ENCODE measurements at regions not wholly inside any gene's neighbourhood (a gene's known extent, or its start where the extent isn't known, plus 50 kb on each side); places are given as distances from the start of the nearest gene placed in this dataset.
"Not testable (repeated sequence)": the region's sequence is repeated elsewhere in the genome, so short reads cannot be mapped to it uniquely, and the experiment has no call there.

DNA sequence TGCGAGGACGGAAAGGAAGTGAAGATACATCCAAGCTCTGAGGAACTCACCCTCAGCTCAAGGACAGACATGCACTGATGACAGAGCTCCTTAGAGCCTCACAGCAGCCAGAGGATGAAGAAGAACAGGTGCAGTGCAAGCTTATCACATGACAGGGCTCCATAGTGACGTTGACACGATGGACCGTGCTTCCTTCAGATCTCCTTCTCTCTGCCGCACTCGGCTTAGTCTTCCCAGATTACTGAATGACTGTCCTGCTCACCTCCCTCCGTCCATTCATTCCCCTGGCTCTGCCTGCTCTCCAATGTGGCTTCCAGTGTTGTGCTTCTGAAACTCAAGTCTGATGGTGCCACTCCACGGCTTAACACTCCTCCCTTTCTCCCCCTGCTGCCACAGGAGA, 161.5 kb upstream of the PFKP start:
- Mint-ChIP-seq H3K27ac (no peak overlapping the region), H3K4me1 (ENCODE audit: low read depth) (no peaks in the 10 kb centered on the region), H3K36me3 (ENCODE audit: low read depth) (no peaks in the 10 kb centered on the region), H3K4me3 (no peak overlapping the region), H3K9me3 (no peaks in the 10 kb centered on the region), H3K27me3 (ENCODE audit: insufficient read depth) (peaks cover 19% of the 10 kb centered on the region)
- TF ChIP-seq CTCF (IDR thresholded peaks at IDR 0.05): no peak
- no peak for DNase-seq

- Mint-ChIP-seq H3K9me3 (no peaks in the 10 kb centered on the region), H3K27ac (no peak overlapping the region), H3K36me3 (ENCODE audit: low read depth) (no peaks in the 10 kb centered on the region), H3K27me3 (ENCODE audit: insufficient read depth) (peaks cover 30% of the 10 kb centered on the region), H3K4me1 (ENCODE audit: low read depth) (no peaks in the 10 kb centered on the region; the same call in 1 of the 2 replicates), H3K4me3 (no peak overlapping the region)
- no peak for DNase-seq
- TF ChIP-seq CTCF (IDR thresholded peaks at IDR 0.05): no peak
Measured at GRCh38 chr10:2900530-2900929, 166.8 kb upstream of the PFKP start.

GRCh38 chr10:2899246-2899951, 167.9 kb upstream of the PFKP start:
- H3K4me3 Mint-ChIP-seq: no peak overlapping the region
- no peaks in the 10 kb centered on the region for H3K9me3 Mint-ChIP-seq
- H3K36me3 Mint-ChIP-seq (ENCODE audit: low read depth): no peaks in the 10 kb centered on the region
- no peaks in the 10 kb centered on the region; the same call in 1 of the 2 replicates for H3K4me1 Mint-ChIP-seq (ENCODE audit: low read depth)
- TF ChIP-seq CTCF (IDR thresholded peaks at IDR 0.05): no peak
- no peak overlapping the region for H3K27ac Mint-ChIP-seq
- peaks cover 23% of the 10 kb centered on the region for H3K27me3 Mint-ChIP-seq (ENCODE audit: insufficient read depth)
- DNase-seq: no peak

DNA sequence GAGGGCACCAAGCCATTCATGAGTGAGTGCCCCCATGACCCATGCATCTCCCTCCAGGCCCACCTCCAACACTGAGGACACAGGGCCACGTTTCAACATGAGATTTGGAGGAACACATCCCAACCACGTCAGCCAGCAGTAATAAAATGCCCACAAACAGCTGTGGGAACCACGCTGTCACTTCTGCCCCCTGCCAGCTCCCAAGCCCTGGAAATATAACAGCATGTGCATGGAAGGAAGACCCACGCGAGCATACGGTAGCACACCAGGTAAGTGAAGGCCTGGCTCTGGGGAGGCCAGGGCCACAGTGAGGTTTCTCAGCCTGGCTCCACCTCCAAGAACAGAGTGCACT, 168.9 kb upstream of the PFKP start:
- no peaks in the 10 kb centered on the region; the same call in 1 of the 2 replicates for H3K4me1 Mint-ChIP-seq (ENCODE audit: low read depth)
- no peak for DNase-seq
- no peak overlapping the region for H3K27ac Mint-ChIP-seq
- no peaks in the 10 kb centered on the region for H3K9me3 Mint-ChIP-seq
- peaks cover 20% of the 10 kb centered on the region for H3K27me3 Mint-ChIP-seq (ENCODE audit: insufficient read depth)
- H3K36me3 Mint-ChIP-seq (ENCODE audit: low read depth): no peaks in the 10 kb centered on the region
- no peak overlapping the region for H3K4me3 Mint-ChIP-seq
- TF ChIP-seq CTCF (IDR thresholded peaks at IDR 0.05): no peak

DNA sequence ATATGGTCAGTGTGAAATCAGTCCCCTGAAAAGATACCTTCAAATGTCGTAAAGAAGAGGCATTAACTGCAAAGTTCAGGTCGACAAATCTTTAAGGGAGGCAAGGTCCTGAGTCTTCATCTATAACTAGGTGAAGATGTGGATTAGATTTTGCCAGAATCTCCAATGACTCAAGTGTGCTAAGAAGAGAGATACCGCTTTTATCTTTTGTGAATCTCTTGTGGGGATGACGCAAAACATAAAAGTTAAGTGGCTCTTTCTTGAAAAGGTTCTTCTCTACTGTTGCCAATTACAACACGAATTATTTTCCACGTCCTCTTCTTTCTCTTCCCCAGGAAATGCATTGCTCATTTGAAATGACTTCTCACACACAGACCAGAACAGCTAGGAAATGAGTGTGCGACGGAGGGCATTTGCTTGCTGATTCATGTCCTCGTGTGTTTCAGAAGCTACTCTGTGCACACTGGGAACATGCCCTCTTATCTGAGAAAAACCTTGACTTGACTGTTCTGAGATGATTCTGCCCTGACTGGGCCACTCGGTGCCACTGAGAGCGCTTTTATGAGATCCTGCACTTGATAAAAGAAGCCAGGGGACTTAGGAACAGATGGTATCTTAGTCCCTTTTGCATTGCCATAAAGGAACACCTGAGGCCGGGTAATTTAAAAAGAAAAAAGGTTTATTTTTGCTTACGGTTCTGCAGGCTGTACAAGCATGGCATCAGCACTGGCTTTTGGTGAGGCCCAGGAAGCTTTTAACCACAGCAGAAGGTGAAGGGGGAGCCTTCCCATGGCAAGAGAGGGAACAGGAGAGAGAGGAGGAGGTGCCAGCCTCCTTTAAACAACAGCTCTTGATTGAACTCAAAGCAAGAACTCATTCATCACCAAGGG, 169.5 kb upstream of the PFKP start:
- no peak for TF ChIP-seq CTCF (IDR thresholded peaks at IDR 0.05)
- no peak for DNase-seq
- no peaks in the 10 kb centered on the region for H3K36me3 Mint-ChIP-seq (ENCODE audit: low read depth)
- H3K4me1 Mint-ChIP-seq (ENCODE audit: low read depth): no peaks in the 10 kb centered on the region; the same call in 1 of the 2 replicates
- H3K27ac Mint-ChIP-seq: no peak overlapping the region
- no peak overlapping the region for H3K4me3 Mint-ChIP-seq
- peaks cover 26% of the 10 kb centered on the region for H3K27me3 Mint-ChIP-seq (ENCODE audit: insufficient read depth)
- H3K9me3 Mint-ChIP-seq: no peaks in the 10 kb centered on the region

DNA sequence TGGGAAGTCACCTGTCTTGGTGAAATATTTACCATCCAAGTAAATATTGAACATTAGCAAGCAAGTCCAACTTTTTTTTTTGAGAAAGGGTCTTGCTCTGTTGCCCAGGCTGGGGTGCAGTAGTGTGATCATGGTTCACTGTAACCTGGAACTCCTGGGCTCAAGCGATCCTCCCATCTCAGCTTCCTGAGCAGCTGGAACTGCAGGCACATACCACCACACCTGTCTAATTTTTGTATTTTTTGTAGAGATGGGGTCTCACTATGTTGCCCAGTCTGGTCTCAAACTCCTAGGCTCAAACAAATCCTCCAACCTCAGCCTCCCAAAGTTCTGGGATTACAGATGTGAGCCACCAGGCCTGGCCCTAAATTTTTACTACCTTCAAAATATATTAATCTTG, 171.0 kb upstream of the PFKP start:
- not testable (repeated sequence) for H3K4me3 Mint-ChIP-seq; H3K9me3 Mint-ChIP-seq; DNase-seq; H3K4me1 Mint-ChIP-seq (ENCODE audit: low read depth); H3K27ac Mint-ChIP-seq; H3K36me3 Mint-ChIP-seq (ENCODE audit: low read depth)
- H3K27me3 Mint-ChIP-seq (ENCODE audit: insufficient read depth): peaks cover 26% of the 10 kb centered on the region

Measured in HFFc6 (cell line).